ENCODE measurements at regions not wholly inside any gene's neighbourhood (a gene's known extent, or its start where the extent isn't known, plus 50 kb on each side); places are given as distances from the start of the nearest gene placed in this dataset.
A peak's percentile ranks its signal among the peaks of the same experiment; 100 is the strongest.

- peak; percentile 57 for DNase-seq
These were observed 115.5 kb upstream of the CREB5 start for GRCh38 chr7:28296571-28297483.

GRCh38 chr7:28297801-28298459 is 114.4 kb upstream of the CREB5 start:
- DNase-seq = no peak

- no peak for DNase-seq
These were observed 113.3 kb upstream of the CREB5 start for GRCh38 chr7:28298870-28299518.

- no peak for DNase-seq
These were observed 112.8 kb upstream of the CREB5 start for GRCh38 chr7:28299556-28299955.

- DNase-seq = no peak
These were observed 111.8 kb upstream of the CREB5 start for GRCh38 chr7:28300488-28300887.

- DNase-seq = no peak
These were observed 111.1 kb upstream of the CREB5 start for GRCh38 chr7:28301148-28301641.

- no peak for DNase-seq
These were observed 108.0 kb upstream of the CREB5 start for GRCh38 chr7:28304290-28304689.

GRCh38 chr7:28309704-28310459 is 102.4 kb upstream of the CREB5 start:
- DNase-seq = no peak

GRCh38 chr7:28310460-28310848 is 101.9 kb upstream of the CREB5 start:
- no peak for DNase-seq

- no peak for DNase-seq
These were observed 100.6 kb upstream of the CREB5 start for GRCh38 chr7:28311670-28312069.

GRCh38 chr7:28312948-28313347 is 99.4 kb upstream of the CREB5 start:
- peak; percentile 63 for DNase-seq

GRCh38 chr7:28314841-28315240 is 97.5 kb upstream of the CREB5 start:
- DNase-seq = no peak

GRCh38 chr7:28315565-28316410 is 96.5 kb upstream of the CREB5 start:
- DNase-seq = no peak

GRCh38 chr7:28316489-28316888 is 95.8 kb upstream of the CREB5 start:
- peak; percentile 66 for DNase-seq

- peak; percentile 44 for DNase-seq
These were observed 94.1 kb upstream of the CREB5 start for GRCh38 chr7:28318101-28318762.

- DNase-seq = no peak
These were observed 88.5 kb upstream of the CREB5 start for GRCh38 chr7:28323833-28324232.

GRCh38 chr7:28328146-28328545 is 84.2 kb upstream of the CREB5 start:
- DNase-seq = peak; percentile 60

- peak; percentile 18 for DNase-seq
These were observed 83.3 kb upstream of the CREB5 start for GRCh38 chr7:28328822-28329660.

GRCh38 chr7:28329661-28330363 is 82.5 kb upstream of the CREB5 start:
- peak; percentile 73 for DNase-seq
